Liver (tissue), 8 donors: ENCODE measurements at regions not wholly inside any gene's neighbourhood (a gene's known extent, or its start where the extent isn't known, plus 50 kb on each side); places are given as distances from the start of the nearest gene placed in this dataset.

Source experiments
- DNase-seq: peaks from one replicate; pipeline ENCODE4 v3.0.0-alpha.2; 2017; ENCODE audit warnings: low spot score
- H3K27ac ChIP-seq, 2 donors: one replicate each; pipeline ENCODE4 v1.7.0; 2013; ENCODE audit warnings: inconsistent platforms in 2 of 2, low read length in 2 of 2, control low read depth in 1 of 2, low read depth in 1 of 2, mild to moderate bottlenecking in 1 of 2
- H3K27me3 ChIP-seq, 4 donors: one replicate each; pipeline versions ENCODE4 v1.6.1 to v1.7.0; 2013; ENCODE audit warnings: low read length in 3 of 4, inconsistent platforms in 1 of 4, mild to moderate bottlenecking in 1 of 4, moderate library complexity in 1 of 4; ENCODE audit not compliant: control insufficient read depth in 4 of 4, insufficient read depth in 4 of 4
- H3K36me3 ChIP-seq, 4 donors: one replicate each; pipeline versions ENCODE4 v1.6.1 to v1.7.0; 2013; ENCODE audit warnings: low read length in 3 of 4, mild to moderate bottlenecking in 3 of 4, low read depth in 1 of 4, moderate library complexity in 1 of 4; ENCODE audit not compliant: control insufficient read depth in 4 of 4, insufficient read depth in 3 of 4
- H3K4me1 ChIP-seq, 4 donors: one replicate each; pipeline versions ENCODE4 v1.6.1 to v1.7.0; 2013; ENCODE audit warnings: low read length in 3 of 4, mild to moderate bottlenecking in 3 of 4, moderate library complexity in 1 of 4; ENCODE audit not compliant: control insufficient read depth in 4 of 4, insufficient read depth in 4 of 4
- H3K4me3 ChIP-seq, 3 donors: one replicate each; pipeline versions ENCODE4 v1.6.1 to v1.7.0; 2013; ENCODE audit warnings: low read length in 3 of 3, control low read depth in 1 of 3, low read depth in 1 of 3, mild to moderate bottlenecking in 1 of 3
- H3K9ac ChIP-seq, 2 donors: one replicate each; pipeline ENCODE4 v1.7.0; 2013; ENCODE audit warnings: low read length in 2 of 2, mild to moderate bottlenecking in 2 of 2, moderate library complexity in 2 of 2, control low read depth in 1 of 2, low read depth in 1 of 2
- H3K9me3 ChIP-seq, 4 donors: one replicate each; pipeline versions ENCODE4 v1.6.1 to v1.7.0; 2013; ENCODE audit warnings: low read length in 3 of 4; ENCODE audit not compliant: control insufficient read depth in 4 of 4
- ATF3 ChIP-seq: IDR thresholded peaks from 2 replicates; pipeline ENCODE4 v1.6.1; 2016; ENCODE audit warnings: antibody characterized with exemption
- CTCF ChIP-seq: fragments of 150-350 bp; IDR thresholded peaks from 2 replicates; pipeline ENCODE4 v1.5.1; 2017; ENCODE audit warnings: improper control_type of control experiment, low read depth, low read length; ENCODE audit not compliant: missing input control
- EGR1 ChIP-seq, 2 donors: IDR thresholded peaks; 2 replicates each; pipeline ENCODE4 v1.6.1; 2016 to 2018; ENCODE audit warnings: antibody characterized with exemption in 2 of 2, low read depth in 2 of 2
- FOXA1 ChIP-seq: IDR thresholded peaks from 2 replicates; pipeline ENCODE4 v1.6.1; 2016; ENCODE audit warnings: antibody characterized with exemption
- FOXA2 ChIP-seq: IDR thresholded peaks from 2 replicates; pipeline ENCODE4 v1.6.1; 2016; ENCODE audit warnings: antibody characterized with exemption
- HNF4G ChIP-seq: IDR thresholded peaks from 2 replicates; pipeline ENCODE4 v1.6.1; 2016; ENCODE audit warnings: antibody characterized with exemption
- JUND ChIP-seq, 2 donors: IDR thresholded peaks; 2 replicates each; pipeline ENCODE4 v1.6.1; 2016; ENCODE audit warnings: antibody characterized with exemption in 2 of 2
- MAX ChIP-seq: IDR thresholded peaks from 2 replicates; pipeline ENCODE4 v1.6.1; 2016; ENCODE audit warnings: antibody characterized with exemption
- TAF1 ChIP-seq: conservative IDR thresholded peaks from 2 replicates; pipeline ENCODE4 v1.6.1; 2016; ENCODE audit warnings: antibody characterized with exemption, mild to moderate bottlenecking
- YY1 ChIP-seq: IDR thresholded peaks from 2 replicates; pipeline ENCODE4 v1.6.1; 2016; ENCODE audit warnings: antibody characterized with exemption, mild to moderate bottlenecking
- WGBS: extraction: QIAGEN DNeasy Blood & Tissue Kit; methylation state at CpG from one replicate; pipeline ENCODE4 v1.1.7; 2013; 5-methylcytosine and 5-hydroxymethylcytosine counted together
- TF ChIP-seq, protein P1 (sequence below): IDR thresholded peaks from 2 replicates; pipeline ENCODE4 v1.6.1; 2016; ENCODE audit warnings: antibody characterized with exemption
- TF ChIP-seq, protein P2 (sequence below): IDR thresholded peaks from 2 replicates; pipeline ENCODE4 v1.6.1; 2016; ENCODE audit warnings: antibody characterized with exemption, mild to moderate bottlenecking
- donor health status: healthy.
- donor health status: healthy.
- donor health status: healthy.
- donor health status: healthy.
- donor health status: healthy.

GRCh38 chr22:44389181-44389580 is 76.4 kb upstream of the SHISAL1 start:
- no peak overlapping the region for H3K27ac ChIP-seq
- DNase-seq, result no peak
- no peak overlapping the region for H3K4me3 ChIP-seq
- peaks cover 0 to 1% (median under 1%) of the 10 kb centered on the region in 4 donors for H3K4me1 ChIP-seq
- H3K9me3 ChIP-seq, result no peaks in the 10 kb centered on the region
- WGBS, result 85% methylated on average over 8 of the region's 8 CpGs
- H3K27me3 ChIP-seq, result no peaks in the 10 kb centered on the region
- TF ChIP-seq MAX (no peak), HNF4G (no peak), EGR1 (IDR thresholded peaks at IDR 0.05; ENCODE audit: low read depth in 2 of 2) (no peak), YY1 (no peak), FOXA1 (no peak)
- TF ChIP-seq, protein P1, sequence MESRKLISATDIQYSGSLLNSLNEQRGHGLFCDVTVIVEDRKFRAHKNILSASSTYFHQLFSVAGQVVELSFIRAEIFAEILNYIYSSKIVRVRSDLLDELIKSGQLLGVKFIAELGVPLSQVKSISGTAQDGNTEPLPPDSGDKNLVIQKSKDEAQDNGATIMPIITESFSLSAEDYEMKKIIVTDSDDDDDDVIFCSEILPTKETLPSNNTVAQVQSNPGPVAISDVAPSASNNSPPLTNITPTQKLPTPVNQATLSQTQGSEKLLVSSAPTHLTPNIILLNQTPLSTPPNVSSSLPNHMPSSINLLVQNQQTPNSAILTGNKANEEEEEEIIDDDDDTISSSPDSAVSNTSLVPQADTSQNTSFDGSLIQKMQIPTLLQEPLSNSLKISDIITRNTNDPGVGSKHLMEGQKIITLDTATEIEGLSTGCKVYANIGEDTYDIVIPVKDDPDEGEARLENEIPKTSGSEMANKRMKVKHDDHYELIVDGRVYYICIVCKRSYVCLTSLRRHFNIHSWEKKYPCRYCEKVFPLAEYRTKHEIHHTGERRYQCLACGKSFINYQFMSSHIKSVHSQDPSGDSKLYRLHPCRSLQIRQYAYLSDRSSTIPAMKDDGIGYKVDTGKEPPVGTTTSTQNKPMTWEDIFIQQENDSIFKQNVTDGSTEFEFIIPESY, result no peak
- H3K9ac ChIP-seq, result no peak overlapping the region
- H3K36me3 ChIP-seq, result no peaks in the 10 kb centered on the region

DNA sequence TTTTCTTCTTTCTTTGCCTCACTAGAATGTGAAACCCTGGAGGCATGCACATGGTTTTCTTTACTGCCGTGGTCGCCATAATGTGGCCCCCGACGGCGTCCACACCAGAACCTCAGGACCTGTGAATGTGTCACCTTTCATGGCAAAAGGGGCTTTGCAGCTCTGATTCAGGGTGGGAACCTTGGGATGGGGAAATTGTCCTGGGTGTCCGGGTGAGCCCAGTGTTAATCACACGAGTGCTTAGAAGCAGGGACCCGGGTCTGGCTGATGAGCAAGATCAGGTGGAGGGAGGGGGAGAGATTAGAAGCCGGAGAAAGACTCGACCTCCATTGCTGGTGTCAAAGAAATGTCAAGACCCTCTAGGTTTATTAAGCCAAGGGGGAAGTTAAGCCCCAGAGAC is 74.7 kb upstream of the SHISAL1 start:
- no peak for DNase-seq
- no peak overlapping the region for H3K4me3 ChIP-seq
- H3K27ac ChIP-seq, result no peak overlapping the region
- no peak overlapping the region for H3K9ac ChIP-seq
- no peaks in the 10 kb centered on the region for H3K36me3 ChIP-seq
- H3K4me1 ChIP-seq, result peaks cover 4 to 17% (median 16%) of the 10 kb centered on the region in 4 donors
- no peaks in the 10 kb centered on the region for H3K27me3 ChIP-seq
- TF ChIP-seq TAF1, result no peak
- TF ChIP-seq JUND (IDR thresholded peaks at IDR 0.05), result no peak
- TF ChIP-seq, protein P1, result no peak
- TF ChIP-seq, protein P2, sequence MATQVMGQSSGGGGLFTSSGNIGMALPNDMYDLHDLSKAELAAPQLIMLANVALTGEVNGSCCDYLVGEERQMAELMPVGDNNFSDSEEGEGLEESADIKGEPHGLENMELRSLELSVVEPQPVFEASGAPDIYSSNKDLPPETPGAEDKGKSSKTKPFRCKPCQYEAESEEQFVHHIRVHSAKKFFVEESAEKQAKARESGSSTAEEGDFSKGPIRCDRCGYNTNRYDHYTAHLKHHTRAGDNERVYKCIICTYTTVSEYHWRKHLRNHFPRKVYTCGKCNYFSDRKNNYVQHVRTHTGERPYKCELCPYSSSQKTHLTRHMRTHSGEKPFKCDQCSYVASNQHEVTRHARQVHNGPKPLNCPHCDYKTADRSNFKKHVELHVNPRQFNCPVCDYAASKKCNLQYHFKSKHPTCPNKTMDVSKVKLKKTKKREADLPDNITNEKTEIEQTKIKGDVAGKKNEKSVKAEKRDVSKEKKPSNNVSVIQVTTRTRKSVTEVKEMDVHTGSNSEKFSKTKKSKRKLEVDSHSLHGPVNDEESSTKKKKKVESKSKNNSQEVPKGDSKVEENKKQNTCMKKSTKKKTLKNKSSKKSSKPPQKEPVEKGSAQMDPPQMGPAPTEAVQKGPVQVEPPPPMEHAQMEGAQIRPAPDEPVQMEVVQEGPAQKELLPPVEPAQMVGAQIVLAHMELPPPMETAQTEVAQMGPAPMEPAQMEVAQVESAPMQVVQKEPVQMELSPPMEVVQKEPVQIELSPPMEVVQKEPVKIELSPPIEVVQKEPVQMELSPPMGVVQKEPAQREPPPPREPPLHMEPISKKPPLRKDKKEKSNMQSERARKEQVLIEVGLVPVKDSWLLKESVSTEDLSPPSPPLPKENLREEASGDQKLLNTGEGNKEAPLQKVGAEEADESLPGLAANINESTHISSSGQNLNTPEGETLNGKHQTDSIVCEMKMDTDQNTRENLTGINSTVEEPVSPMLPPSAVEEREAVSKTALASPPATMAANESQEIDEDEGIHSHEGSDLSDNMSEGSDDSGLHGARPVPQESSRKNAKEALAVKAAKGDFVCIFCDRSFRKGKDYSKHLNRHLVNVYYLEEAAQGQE, result no peak
- no peak for TF ChIP-seq CTCF
- TF ChIP-seq HNF4G, result no peak
- TF ChIP-seq FOXA2, result no peak
- TF ChIP-seq ATF3, result no peak
- 88% methylated on average over 10 of the region's 10 CpGs for WGBS
- H3K9me3 ChIP-seq, result no peaks in the 10 kb centered on the region
